NB4 (cell line): ENCODE measurements at regions not wholly inside any gene's neighbourhood (a gene's known extent, or its start where the extent isn't known, plus 50 kb on each side); places are given as distances from the start of the nearest gene placed in this dataset.

Experiments
- CTCF ChIP-seq: IDR thresholded peaks from one replicate; pipeline ENCODE4 v1.5.1; 2012; ENCODE audit warnings: low read depth, low read length
- MYC ChIP-seq: IDR thresholded peaks from 2 replicates; pipeline ENCODE4 v1.6.1; 2011; ENCODE audit warnings: low read depth, low read length
- POLR2A ChIP-seq: IDR thresholded peaks from 2 replicates; pipeline ENCODE4 v1.6.1; 2011; ENCODE audit warnings: mild to moderate bottlenecking; ENCODE audit not compliant: insufficient read length; ENCODE audit errors: extremely low read depth

- TF ChIP-seq CTCF (no peak), POLR2A (no peak), MYC (no peak)
Measured at GRCh38 chr4:16292585-16292984, 66.3 kb upstream of the TAPT1 start.
